ENCODE measurements at regions not wholly inside any gene's neighbourhood (a gene's known extent, or its start where the extent isn't known, plus 50 kb on each side); places are given as distances from the start of the nearest gene placed in this dataset.

DNA sequence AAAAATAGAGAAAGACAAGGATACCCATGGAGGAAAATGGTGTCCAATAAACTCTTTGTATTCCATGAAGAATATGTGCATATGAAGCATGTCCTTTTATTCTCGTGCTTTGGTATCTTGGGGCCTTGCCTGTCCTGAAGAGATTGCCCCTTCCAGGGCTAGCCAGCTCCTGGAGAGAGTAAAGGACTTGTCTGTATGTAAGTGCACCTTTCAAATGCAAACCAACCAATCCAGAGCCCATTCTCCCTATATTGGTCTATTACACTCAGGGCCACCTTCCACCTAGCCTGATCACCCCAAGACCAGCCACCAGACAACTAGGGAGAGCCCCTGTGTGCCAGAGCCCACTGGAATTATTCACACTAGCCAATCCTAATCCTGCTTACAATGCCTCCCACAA is 221.6 kb downstream of the CD83 start:
- no peak for DNase-seq

DNA sequence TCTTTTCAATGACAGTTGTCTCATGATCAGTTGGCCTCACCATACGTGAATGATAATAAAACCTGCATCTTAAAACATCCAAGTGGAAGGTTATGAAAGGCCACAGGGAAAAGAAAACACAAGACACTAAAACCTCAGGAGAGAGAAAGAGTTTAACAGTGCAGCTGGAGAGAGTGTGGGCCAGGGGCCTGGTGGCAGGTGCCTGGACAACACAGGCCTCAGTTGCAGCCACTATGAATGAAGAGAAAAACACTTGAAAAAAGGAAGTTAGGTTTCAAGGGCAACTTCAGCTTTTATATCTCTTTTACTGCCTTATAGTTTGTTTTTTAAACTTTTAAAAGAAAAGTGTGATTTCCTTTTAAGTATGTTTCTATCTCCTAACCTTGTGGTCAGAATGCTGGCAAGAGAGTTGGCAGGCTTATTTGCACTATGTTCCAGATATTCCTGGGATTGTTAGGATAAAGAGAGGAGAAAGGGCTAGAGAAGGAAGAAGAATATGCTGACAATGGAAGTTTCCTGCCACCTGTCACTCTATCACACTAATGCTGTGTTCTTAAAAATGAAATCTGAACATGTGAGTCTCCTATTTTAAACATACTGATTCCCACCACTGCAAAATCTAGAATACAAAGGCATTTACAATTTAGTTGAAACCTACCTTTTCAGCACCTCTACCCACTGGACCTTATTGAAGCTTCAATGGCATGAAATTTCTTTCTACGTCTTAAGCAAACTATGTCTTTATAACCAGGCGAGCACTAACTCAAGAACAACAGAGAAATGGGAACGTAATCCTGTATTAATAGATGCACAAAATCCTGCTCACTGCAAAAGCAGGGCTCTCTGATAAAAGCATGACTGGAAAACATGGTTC is 222.4 kb downstream of the CD83 start:
- no peak for DNase-seq

DNA sequence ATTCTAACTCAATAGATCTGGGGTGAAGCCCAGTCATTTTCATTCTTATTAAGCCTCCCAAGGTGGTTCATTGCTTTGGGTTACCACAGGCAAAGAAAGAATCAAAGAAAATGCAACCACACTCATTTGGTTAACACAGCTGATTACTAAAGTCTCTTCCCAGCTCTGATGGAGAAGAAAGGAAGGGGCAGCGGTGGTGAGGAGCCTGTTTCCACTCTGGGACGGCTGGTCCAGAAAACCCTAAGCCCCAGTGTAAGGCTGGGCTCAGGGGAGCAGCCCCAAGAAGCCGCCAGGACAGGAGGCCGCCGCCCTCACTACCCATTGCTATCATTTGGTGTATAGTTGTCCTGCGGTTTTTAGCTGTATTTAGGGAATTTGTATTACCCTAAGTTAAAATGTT is 226.9 kb downstream of the CD83 start:
- no peak for DNase-seq

DNA sequence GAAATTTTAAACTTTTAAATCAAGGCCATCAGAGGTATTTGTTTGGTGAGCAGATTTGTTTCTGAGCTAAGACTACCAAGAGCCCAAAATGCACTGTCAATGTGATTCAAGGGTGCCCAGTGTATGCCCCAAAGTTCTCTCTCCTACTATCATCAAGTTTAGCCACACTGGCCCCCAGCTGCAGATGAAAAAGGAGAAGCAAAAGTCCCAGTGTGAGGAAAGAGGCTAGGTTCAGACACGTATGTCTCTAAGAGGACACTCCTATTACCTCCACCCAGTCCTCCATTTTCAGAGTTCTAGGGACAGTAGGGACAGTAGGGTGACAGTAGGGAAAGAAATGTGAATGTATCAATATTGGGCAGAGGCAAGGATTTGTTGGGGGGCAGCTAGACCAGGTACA is 230.8 kb downstream of the CD83 start:
- no peak for DNase-seq

DNA sequence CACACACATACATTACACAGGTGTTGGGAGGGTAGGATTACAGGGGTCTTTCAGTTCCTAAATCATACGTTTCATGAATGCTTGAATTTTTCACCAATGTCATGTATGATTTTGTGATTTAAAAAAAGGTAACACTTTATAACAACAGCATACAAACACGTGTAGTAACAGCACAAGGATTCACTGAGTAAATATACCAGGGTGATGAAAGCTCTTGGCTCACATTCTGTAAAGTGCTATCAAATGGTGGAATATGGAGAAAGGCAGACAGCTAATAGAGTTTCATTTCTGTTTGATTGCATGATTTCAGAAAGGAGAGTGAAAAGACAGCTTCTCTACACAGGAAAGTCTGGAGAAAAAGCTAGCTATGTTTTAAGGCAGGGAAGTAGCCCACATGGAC is 231.9 kb downstream of the CD83 start:
- DNase-seq = no peak

DNA sequence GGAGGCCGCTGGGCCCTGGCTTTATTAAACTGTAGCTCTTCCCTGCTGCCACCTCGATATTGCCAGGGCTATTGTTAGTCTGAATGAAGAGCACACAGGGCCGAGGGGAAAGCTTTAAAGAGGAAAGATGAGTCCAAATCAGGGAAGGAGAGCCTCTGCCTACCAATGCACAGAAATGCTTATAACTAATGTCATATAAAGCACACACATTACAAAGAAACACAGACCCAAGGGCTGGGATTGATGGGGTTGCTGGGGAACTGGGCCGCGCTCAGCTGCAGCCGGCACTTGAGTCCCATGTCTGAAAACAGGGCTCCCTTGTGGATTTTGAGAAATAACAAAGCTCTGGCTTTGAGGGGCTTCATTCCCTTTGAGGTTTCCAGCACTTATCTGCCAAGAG is 232.6 kb downstream of the CD83 start:
- no peak for DNase-seq

DNA sequence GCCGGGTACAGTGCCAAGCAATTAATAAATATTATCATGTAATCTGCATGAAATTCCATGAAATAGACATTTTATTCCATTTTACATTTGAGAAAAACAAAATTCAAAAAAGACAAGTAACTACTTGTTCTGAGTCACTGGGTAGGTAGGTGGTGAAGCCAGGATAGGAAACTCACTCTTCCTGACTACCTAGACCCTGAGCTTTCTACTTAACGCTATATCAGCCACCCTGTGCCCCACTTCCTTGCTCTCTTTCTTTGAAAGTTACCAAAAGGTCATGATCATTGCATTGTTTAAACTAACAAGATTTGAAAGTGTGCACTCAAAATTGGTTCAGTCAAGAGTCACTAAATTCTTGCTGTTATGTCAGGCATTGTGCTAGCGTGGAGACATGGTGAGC is 235.7 kb downstream of the CD83 start:
- no peak for DNase-seq

DNA sequence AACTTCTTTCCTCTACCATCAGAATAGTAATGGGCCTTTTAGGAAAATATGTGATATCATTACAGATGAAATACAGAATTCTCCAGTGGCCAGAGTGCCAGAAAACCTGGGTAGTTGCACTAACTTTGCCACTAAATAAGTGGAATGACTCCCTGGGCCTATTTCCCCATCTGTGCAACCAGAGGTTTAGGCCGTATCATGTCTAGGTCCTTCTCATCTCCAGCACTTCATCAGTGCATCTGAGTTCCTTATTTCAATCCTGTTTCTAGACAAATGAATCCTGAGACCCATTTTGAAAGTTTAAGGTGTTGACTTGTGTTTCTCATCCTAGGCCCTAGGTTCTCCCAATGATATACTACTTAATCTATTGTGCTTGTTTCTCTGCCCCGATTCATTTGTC is 236.2 kb downstream of the CD83 start:
- DNase-seq = no peak

DNA sequence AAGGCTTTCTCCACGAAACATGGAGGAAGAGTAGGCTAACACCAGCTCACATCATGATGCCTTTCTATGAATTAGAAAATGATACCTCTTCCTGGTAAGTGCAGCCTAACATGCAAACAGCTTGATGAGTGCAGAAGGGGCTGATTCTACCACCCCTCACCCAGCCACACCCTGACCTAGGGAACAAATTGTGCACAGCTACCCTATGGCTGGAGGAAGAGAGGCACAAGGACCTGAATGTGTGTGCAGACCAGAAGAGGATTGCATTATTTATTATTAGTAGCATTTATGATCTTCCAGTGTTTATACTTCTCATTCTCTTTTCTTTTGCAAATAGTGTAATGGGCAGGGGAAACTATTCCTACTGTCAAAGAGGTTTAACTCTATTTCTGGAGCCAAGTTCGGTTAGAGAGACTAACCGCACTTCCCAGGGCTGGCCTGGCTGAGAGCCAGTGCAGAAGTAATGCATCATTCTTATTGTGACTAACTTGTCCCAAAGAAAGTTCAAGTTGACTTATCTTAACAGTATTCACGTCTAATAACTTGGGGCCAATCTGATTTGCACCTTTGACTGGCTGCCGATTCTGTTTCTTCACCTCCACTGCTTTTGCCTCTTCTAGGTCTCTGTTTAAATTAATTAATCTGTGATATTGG is 237.5 kb downstream of the CD83 start:
- DNase-seq = no peak

DNA sequence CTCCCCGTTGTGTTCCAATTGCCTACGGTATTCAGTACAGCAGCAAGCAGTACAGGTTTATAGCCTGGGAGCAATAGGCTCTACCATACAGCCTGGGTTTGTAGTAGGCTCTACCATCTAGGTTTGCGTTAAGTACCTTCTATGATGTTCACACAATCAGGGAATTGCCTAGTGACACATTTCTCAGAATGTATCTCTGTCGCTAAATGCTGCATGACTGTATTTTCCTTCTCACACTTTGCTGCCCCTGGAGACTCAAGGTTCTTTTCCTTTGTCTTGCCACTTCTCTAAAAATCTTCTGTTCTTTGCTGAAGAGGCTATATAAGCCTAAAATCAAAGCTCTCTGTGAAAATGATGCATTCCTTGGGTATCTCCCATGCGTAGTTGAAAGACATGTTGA is 241.9 kb downstream of the CD83 start:
- no peak for DNase-seq

DNA sequence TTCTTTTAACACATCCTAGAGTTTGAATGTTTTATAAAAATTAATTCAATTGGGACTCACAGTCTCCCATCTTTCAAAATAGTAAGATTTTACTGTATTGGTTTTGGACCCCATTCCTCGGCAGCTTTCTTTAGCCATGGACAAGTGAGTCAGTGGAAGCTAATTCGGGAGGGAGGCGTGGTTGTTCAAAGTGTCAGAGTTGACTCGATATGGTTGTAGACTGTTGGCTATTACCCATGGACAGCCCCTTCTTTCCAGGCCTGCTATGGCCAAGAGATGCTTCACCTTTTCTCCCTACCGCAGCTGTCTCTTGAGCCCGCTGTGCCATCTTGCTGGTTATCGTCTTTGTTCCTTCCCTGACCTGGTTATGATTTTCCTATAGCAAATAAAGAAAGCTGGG is 243.0 kb downstream of the CD83 start:
- DNase-seq = no peak

DNA sequence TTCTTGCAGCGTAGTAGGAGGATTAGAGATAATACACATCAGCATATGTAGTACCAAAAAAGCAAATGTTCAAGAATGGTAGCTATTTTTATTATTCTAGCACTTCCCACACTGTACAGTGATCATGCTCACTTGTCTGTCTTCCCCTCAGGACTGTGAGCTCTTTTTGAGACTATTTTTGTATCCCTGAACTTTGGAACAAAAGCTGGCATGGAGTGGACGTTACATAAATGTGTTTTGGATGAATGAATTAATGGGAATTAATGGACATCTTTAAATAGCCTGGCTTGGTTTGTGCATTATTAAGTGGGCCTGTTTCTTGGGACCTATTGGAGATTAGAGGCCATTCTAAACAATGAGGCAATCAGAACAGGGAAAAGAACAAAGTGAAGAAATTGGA is 243.7 kb downstream of the CD83 start:
- DNase-seq = no peak

DNA sequence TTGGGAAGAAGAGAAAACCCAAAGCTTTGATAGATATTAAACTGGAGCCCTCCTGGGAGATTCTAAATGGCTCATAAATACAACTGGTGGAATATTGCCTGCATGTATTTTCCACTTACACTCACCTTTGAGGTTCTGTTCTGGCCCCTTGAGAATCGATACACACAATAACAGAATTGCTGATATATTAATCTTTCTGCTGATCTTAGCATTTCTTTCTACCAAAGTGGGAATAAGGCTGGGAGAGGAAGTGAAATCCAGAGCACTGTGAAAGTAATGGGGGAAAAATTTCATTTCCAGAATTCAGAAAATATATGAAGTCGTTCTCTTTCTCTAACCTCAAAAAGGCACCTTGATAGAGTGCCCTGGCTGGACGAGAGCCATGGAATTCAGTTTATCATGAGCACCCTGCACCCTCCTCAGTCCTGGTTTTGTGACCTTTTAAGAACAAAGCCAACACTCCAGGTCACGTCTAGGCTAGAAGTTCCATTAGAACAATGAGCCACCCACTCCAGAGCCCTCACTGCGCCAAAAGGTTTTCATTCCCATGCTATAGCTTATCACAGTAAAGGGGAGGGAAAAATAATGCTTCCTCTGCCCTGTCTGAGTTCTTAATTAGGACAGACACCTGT is 244.5 kb downstream of the CD83 start:
- no peak for DNase-seq

DNA sequence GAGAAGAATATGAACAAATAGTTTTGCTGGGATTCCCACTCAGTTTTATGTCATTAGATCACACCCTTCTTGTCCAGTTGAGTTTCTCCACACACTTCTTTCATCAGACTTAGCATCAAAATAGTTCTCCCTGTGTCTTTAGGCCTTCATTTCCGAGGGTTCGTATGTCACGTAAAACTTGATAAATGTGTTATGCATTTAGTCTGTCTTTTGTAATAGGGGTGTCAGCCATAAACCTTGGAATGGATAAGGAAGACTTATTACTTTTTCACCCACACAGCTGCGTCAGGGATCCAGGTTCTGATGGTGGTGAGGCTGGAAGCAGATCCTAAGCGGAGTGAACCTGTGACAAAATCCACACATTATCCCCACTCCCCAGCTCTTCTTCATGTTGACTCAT is 246.8 kb downstream of the CD83 start:
- no peak for DNase-seq

DNA sequence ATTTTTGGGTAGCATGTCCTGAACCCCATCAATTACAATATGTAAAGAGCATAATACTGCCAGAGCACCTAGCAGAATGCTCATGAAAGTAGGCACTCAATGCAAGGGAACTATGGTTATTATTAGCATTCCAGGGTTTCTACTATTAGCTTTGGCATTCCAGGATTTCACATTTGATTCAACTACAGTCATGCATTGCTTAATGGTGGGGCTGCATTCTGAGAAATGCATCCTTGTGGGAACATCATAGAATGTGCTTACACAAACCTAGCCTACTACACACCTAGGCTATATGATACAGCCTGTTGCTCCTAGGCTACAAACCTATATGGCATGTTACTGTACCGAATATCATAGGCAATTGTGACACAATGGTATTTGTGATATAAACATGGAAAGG is 247.8 kb downstream of the CD83 start:
- no peak for DNase-seq

DNA sequence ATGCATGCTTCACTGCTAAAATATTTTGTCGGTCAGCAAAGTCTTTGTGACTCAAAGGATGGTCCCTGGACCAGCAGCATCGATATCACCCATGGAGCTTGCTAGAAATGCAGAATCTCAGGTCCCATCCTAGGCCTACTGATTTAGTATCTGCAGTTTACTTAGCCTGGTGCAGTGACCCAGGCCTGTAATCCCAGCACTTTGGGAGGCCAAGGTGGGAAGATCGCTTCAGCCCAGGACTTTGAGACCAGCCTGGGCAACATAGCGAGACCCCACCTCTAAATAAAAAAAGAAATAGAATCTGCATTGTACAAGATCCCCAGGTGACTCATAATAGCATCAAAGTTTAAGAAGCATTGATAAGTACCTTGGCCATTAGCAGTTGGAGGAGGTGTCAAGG is 248.7 kb downstream of the CD83 start:
- DNase-seq = no peak

DNA sequence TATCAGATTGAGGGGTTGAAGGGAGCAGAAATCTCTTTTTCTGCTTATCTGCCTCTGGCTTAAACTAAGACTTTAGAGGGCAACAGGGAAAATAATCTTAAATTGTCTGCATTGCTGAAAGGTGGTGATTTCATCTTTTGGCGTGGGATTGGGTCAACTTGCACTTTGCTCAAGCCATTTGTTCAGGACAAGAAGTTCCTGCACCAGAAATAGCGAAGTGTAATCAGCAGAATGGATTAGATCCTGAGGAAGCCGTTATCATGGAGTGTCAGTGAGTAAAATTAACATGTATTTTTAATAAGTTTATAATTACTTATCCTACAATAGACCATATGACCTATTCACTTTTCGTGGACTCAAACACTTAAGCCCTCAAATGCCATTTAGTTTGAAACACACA is 249.3 kb downstream of the CD83 start:
- DNase-seq = no peak

DNA sequence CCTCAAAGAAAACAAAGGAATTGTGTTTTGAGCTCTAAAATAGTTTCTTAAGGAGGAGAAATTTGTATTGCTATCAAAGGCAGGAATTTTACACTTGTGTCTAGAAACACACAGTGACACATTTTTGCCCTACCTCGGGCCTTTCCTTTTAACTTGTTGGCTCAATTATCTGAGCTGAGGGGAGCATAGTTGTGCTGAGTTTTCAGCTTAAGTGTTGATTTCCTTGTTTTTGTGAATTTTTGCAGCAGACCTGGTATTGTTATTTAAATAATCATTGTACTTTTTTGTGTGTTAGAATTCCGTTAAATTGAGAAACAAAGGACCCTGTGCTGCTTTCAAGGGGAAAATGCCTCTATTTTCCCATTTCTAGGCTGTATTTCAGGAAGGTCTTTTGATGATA is 249.7 kb downstream of the CD83 start:
- no peak for DNase-seq

DNA sequence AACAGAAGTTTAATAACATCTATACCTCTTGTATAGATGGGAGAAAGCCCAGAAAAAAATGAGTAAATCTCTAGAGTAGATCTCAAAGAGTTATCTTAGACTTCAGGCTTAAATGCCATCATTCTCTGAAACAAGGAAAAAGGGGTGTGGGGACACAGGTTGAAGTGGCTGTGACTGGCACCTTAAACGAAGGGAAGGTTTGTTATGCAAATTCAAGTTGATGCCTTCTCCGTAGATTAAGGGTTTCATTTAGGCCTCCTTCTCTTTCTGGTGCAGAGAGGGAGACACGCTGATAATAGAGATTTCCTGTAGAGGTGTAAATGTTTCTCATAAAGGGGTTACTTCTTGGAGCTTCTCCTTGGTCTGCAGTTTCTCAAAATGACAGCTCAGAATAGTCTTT is 252.1 kb downstream of the CD83 start:
- DNase-seq = no peak

DNA sequence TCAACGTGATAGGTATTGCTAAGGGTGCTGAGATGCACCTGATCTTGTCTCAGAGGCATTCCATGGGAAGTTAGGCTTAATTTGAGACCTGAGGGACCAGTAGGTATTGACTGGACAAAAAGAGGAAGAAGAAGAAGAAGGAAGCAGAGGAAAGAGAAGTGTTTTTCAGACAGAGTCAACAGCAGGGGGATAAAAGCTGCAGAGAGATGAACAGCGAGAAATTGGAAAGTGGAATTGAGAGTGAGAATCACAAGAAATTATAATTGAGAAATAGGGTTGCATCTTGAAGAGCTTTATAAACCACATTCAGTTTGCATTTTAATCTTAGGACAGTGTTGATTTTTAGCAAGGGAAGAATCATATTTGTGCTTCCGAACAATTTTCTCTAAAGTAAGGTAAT is 254.0 kb downstream of the CD83 start:
- no peak for DNase-seq

DNA sequence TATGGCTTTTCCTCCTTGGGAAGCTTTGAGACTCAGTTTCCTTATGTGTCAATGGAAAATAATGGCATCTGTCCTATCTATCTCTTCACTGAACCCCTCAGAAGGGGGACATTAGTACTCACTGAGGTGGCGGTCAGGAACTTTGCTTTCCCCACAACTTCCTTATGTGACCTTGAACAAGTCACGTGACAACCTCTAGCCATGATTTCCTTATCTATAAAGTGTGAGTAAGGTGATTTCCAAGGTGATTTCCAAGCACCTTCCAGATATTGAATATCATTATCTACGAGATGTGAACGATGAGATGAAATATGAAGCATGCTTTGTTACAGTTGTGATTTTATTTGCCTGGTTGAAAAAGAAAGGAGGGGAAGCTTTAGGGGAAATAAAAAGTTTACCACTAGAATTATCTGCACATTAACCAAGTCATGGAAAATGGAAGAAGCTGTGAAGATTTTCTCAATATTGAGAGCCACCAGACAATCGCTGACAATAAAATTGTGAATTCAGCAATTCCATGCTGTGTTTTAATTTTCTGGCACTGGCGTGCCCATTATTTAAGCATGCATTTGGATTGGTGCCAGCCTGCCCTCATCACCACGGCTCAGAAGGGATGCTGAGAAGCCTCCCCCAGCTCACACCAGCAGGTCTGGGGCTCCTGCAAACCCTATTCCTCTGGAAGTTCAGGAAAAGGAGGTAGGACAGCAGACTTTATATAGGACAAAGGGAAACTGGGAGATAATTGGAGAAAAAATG is 255.3 kb downstream of the CD83 start:
- DNase-seq = no peak

DNA sequence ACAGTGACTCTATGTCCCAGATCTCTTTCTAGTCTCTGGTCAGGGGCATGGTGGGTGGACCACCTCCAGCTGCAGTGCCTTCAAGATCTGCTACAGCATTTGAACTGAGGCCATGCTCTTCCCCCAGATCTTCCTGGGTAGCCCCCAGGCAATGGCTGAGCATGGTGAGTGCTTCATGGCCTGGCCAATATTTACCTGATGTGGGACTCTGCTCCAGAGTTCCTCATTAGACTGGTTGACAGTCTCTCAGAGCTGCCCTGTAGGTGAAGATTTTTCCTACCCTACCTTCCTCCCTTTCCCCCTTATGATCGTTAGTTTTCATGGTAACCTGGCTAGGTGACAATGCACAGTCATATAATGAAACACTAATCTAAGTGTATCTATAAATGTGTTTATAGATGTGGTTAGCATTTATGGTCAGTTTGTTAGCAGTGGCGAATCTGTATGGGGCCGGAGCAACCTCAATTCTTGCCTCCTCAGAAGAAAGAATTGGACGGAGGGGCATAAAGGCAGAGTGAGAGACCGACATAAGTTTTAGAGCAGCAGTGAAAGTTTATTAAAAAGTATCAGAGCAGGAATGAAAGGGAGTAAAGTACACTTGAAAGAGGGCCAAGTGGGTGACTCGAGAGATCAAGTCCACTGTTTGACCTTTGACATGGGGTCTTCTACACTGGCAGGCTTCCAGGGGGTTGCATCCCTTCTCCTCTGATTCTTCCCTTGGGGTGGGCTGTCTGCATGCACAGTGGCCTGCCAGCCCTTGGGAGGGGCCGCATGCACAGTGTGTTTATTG is 256.3 kb downstream of the CD83 start:
- no peak for DNase-seq

DNA sequence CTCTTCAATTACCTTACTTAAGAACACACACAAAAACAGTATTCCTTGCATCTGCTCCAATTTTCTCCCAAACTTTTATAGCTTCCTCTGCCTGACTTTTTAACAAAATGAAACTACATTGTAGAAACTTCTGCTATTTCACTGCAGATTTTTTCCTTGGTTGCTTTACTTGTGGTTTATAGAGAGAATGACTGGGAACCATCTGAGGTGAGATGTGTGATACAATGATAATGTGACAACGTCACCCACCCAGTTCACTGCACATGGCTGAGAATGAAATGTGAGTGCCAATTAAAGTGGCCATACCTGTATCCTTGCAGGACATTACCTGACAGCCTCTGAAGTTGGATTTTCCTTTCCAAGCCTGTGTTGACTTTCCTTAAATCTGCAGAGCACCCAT is 258.4 kb downstream of the CD83 start:
- DNase-seq = no peak

Measured in NCI-H2171 (cell line).